Liver (tissue), 8 donors: ENCODE measurements at regions not wholly inside any gene's neighbourhood (a gene's known extent, or its start where the extent isn't known, plus 50 kb on each side); places are given as distances from the start of the nearest gene placed in this dataset.

Experiments used
- DNase-seq: peaks from one replicate; pipeline ENCODE4 v3.0.0-alpha.2; 2017; ENCODE audit warnings: low spot score
- H3K27ac ChIP-seq, 2 donors: one replicate each; pipeline ENCODE4 v1.7.0; 2013; ENCODE audit warnings: inconsistent platforms in 2 of 2, low read length in 2 of 2, control low read depth in 1 of 2, low read depth in 1 of 2, mild to moderate bottlenecking in 1 of 2
- H3K27me3 ChIP-seq, 4 donors: one replicate each; pipeline versions ENCODE4 v1.6.1 to v1.7.0; 2013; ENCODE audit warnings: low read length in 3 of 4, inconsistent platforms in 1 of 4, mild to moderate bottlenecking in 1 of 4, moderate library complexity in 1 of 4; ENCODE audit not compliant: control insufficient read depth in 4 of 4, insufficient read depth in 4 of 4
- H3K36me3 ChIP-seq, 4 donors: one replicate each; pipeline versions ENCODE4 v1.6.1 to v1.7.0; 2013; ENCODE audit warnings: low read length in 3 of 4, mild to moderate bottlenecking in 3 of 4, low read depth in 1 of 4, moderate library complexity in 1 of 4; ENCODE audit not compliant: control insufficient read depth in 4 of 4, insufficient read depth in 3 of 4
- H3K4me1 ChIP-seq, 4 donors: one replicate each; pipeline versions ENCODE4 v1.6.1 to v1.7.0; 2013; ENCODE audit warnings: low read length in 3 of 4, mild to moderate bottlenecking in 3 of 4, moderate library complexity in 1 of 4; ENCODE audit not compliant: control insufficient read depth in 4 of 4, insufficient read depth in 4 of 4
- H3K4me3 ChIP-seq, 3 donors: one replicate each; pipeline versions ENCODE4 v1.6.1 to v1.7.0; 2013; ENCODE audit warnings: low read length in 3 of 3, control low read depth in 1 of 3, low read depth in 1 of 3, mild to moderate bottlenecking in 1 of 3
- H3K9ac ChIP-seq, 2 donors: one replicate each; pipeline ENCODE4 v1.7.0; 2013; ENCODE audit warnings: low read length in 2 of 2, mild to moderate bottlenecking in 2 of 2, moderate library complexity in 2 of 2, control low read depth in 1 of 2, low read depth in 1 of 2
- H3K9me3 ChIP-seq, 4 donors: one replicate each; pipeline versions ENCODE4 v1.6.1 to v1.7.0; 2013; ENCODE audit warnings: low read length in 3 of 4; ENCODE audit not compliant: control insufficient read depth in 4 of 4
- EGR1 ChIP-seq, 2 donors: IDR thresholded peaks; 2 replicates each; pipeline ENCODE4 v1.6.1; 2016 to 2018; ENCODE audit warnings: antibody characterized with exemption in 2 of 2, low read depth in 2 of 2
- FOXA1 ChIP-seq: IDR thresholded peaks from 2 replicates; pipeline ENCODE4 v1.6.1; 2016; ENCODE audit warnings: antibody characterized with exemption
- FOXA2 ChIP-seq: IDR thresholded peaks from 2 replicates; pipeline ENCODE4 v1.6.1; 2016; ENCODE audit warnings: antibody characterized with exemption
- HNF4A ChIP-seq, 2 donors: conservative IDR thresholded peaks; 2 replicates each; pipeline ENCODE4 v1.6.1; 2016; ENCODE audit warnings: antibody characterized with exemption in 2 of 2, mild to moderate bottlenecking in 2 of 2
- NR2F2 ChIP-seq: IDR thresholded peaks from 2 replicates; pipeline ENCODE4 v1.6.1; 2016; ENCODE audit warnings: antibody characterized with exemption
- RAD21 ChIP-seq, 2 donors: IDR thresholded peaks; 2 replicates each; pipeline ENCODE4 v1.6.1; 2016; ENCODE audit warnings: antibody characterized with exemption in 2 of 2, mild to moderate bottlenecking in 2 of 2
- RXRA ChIP-seq, 2 donors: IDR thresholded peaks; 2 replicates each; pipeline ENCODE4 v1.6.1; 2017 to 2018; ENCODE audit warnings: antibody characterized with exemption in 2 of 2, mild to moderate bottlenecking in 1 of 2
- SP1 ChIP-seq: IDR thresholded peaks from 2 replicates; pipeline ENCODE4 v1.6.1; 2018; ENCODE audit warnings: antibody characterized with exemption, mild to moderate bottlenecking
- TAF1 ChIP-seq: conservative IDR thresholded peaks from 2 replicates; pipeline ENCODE4 v1.6.1; 2016; ENCODE audit warnings: antibody characterized with exemption, mild to moderate bottlenecking
- YY1 ChIP-seq: IDR thresholded peaks from 2 replicates; pipeline ENCODE4 v1.6.1; 2016; ENCODE audit warnings: antibody characterized with exemption, mild to moderate bottlenecking
- WGBS: extraction: QIAGEN DNeasy Blood & Tissue Kit; methylation state at CpG from one replicate; pipeline ENCODE4 v1.1.7; 2013; 5-methylcytosine and 5-hydroxymethylcytosine counted together
- TF ChIP-seq, protein P1 (sequence below): fragments of 150-350 bp; IDR thresholded peaks from 2 replicates; pipeline ENCODE4 v1.5.1; 2017; ENCODE audit warnings: improper control_type of control experiment, low read depth, low read length; ENCODE audit not compliant: missing input control
- TF ChIP-seq, protein P2 (sequence below): IDR thresholded peaks from 2 replicates; pipeline ENCODE4 v1.6.1; 2016; ENCODE audit warnings: antibody characterized with exemption
- TF ChIP-seq, protein P3 (sequence below): IDR thresholded peaks from 2 replicates; pipeline ENCODE4 v1.6.1; 2016; ENCODE audit warnings: antibody characterized with exemption, mild to moderate bottlenecking
- TF ChIP-seq, protein P4 (sequence below): IDR thresholded peaks from 2 replicates; pipeline ENCODE4 v1.6.1; 2016; ENCODE audit warnings: antibody characterized with exemption
- TF ChIP-seq, protein P5 (sequence below): IDR thresholded peaks from 2 replicates; pipeline ENCODE4 v1.6.1; 2016; ENCODE audit warnings: antibody characterized with exemption
- donor health status: healthy.
- donor health status: healthy.
- donor health status: healthy.
- donor health status: healthy.
- donor health status: healthy.

DNA sequence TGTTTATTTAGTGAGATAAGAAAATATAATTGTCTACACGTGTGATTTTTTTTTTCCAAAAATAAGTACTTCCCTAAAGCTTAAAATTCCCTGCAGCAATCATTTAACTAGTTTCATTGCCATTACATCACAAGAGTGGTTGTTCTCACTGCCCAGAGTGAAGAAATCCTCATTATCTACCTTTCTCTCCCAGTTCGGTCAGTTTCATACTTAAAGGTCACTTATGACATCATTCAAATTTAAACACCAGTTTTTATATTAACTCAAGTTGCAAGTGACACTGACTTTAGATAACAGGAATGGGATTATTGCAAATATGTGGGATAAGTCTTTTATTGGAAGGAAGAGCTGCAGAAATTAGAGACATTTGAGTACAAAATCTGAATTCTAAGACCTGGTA, 1699.8 kb upstream of the IGFBP7 start (continued):
- TF ChIP-seq HNF4A (conservative IDR thresholded peaks at IDR 0.05): no peak
- TF ChIP-seq, protein P1, sequence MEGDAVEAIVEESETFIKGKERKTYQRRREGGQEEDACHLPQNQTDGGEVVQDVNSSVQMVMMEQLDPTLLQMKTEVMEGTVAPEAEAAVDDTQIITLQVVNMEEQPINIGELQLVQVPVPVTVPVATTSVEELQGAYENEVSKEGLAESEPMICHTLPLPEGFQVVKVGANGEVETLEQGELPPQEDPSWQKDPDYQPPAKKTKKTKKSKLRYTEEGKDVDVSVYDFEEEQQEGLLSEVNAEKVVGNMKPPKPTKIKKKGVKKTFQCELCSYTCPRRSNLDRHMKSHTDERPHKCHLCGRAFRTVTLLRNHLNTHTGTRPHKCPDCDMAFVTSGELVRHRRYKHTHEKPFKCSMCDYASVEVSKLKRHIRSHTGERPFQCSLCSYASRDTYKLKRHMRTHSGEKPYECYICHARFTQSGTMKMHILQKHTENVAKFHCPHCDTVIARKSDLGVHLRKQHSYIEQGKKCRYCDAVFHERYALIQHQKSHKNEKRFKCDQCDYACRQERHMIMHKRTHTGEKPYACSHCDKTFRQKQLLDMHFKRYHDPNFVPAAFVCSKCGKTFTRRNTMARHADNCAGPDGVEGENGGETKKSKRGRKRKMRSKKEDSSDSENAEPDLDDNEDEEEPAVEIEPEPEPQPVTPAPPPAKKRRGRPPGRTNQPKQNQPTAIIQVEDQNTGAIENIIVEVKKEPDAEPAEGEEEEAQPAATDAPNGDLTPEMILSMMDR: no peak
- TF ChIP-seq, protein P2, sequence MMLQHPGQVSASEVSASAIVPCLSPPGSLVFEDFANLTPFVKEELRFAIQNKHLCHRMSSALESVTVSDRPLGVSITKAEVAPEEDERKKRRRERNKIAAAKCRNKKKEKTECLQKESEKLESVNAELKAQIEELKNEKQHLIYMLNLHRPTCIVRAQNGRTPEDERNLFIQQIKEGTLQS: no peak
- no peak for TF ChIP-seq TAF1
- no peak for TF ChIP-seq YY1
- TF ChIP-seq RAD21 (IDR thresholded peaks at IDR 0.05): no peak
- TF ChIP-seq RXRA (IDR thresholded peaks at IDR 0.05): no peak
- TF ChIP-seq NR2F2: no peak
- no peak for TF ChIP-seq FOXA2

DNA sequence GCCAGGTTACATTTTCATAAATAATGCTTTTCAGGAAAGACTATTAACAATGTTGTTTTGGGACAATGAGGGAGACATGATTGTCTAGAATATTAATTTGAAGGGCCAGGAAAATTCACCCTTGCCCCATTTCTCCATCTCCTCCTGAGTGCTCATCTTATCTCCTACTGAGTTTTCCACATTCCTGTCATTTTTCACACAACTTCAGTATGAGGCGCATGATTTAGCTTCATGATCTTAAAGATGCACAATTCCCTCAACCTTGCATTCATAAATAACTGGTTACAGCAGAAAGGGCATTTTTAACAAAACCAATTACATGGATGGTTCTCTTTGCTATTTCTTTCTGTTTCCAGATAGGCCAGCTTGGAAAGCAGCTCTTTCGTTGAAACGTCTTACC, 1699.2 kb upstream of the IGFBP7 start:
- H3K27ac ChIP-seq: no peak overlapping the region
- H3K27me3 ChIP-seq: peaks cover 0 to 3% (median 0%) of the 10 kb centered on the region in 4 donors
- H3K36me3 ChIP-seq: no peaks in the 10 kb centered on the region
- DNase-seq: no peak
- whole genome bisulfite sequencing: 68% methylated on average over 3 of the region's 3 CpGs
- TF ChIP-seq RXRA (IDR thresholded peaks at IDR 0.05): no peak
- TF ChIP-seq FOXA1: no peak
- no peak for TF ChIP-seq NR2F2
- TF ChIP-seq, protein P3, sequence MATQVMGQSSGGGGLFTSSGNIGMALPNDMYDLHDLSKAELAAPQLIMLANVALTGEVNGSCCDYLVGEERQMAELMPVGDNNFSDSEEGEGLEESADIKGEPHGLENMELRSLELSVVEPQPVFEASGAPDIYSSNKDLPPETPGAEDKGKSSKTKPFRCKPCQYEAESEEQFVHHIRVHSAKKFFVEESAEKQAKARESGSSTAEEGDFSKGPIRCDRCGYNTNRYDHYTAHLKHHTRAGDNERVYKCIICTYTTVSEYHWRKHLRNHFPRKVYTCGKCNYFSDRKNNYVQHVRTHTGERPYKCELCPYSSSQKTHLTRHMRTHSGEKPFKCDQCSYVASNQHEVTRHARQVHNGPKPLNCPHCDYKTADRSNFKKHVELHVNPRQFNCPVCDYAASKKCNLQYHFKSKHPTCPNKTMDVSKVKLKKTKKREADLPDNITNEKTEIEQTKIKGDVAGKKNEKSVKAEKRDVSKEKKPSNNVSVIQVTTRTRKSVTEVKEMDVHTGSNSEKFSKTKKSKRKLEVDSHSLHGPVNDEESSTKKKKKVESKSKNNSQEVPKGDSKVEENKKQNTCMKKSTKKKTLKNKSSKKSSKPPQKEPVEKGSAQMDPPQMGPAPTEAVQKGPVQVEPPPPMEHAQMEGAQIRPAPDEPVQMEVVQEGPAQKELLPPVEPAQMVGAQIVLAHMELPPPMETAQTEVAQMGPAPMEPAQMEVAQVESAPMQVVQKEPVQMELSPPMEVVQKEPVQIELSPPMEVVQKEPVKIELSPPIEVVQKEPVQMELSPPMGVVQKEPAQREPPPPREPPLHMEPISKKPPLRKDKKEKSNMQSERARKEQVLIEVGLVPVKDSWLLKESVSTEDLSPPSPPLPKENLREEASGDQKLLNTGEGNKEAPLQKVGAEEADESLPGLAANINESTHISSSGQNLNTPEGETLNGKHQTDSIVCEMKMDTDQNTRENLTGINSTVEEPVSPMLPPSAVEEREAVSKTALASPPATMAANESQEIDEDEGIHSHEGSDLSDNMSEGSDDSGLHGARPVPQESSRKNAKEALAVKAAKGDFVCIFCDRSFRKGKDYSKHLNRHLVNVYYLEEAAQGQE: no peak
- TF ChIP-seq, protein P4, sequence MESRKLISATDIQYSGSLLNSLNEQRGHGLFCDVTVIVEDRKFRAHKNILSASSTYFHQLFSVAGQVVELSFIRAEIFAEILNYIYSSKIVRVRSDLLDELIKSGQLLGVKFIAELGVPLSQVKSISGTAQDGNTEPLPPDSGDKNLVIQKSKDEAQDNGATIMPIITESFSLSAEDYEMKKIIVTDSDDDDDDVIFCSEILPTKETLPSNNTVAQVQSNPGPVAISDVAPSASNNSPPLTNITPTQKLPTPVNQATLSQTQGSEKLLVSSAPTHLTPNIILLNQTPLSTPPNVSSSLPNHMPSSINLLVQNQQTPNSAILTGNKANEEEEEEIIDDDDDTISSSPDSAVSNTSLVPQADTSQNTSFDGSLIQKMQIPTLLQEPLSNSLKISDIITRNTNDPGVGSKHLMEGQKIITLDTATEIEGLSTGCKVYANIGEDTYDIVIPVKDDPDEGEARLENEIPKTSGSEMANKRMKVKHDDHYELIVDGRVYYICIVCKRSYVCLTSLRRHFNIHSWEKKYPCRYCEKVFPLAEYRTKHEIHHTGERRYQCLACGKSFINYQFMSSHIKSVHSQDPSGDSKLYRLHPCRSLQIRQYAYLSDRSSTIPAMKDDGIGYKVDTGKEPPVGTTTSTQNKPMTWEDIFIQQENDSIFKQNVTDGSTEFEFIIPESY: no peak
- TF ChIP-seq FOXA2: no peak
- no peak for TF ChIP-seq EGR1 (IDR thresholded peaks at IDR 0.05; ENCODE audit: low read depth in 2 of 2)
- no peaks in the 10 kb centered on the region for H3K4me1 ChIP-seq
- H3K9me3 ChIP-seq: no peaks in the 10 kb centered on the region
- H3K9ac ChIP-seq: no peak overlapping the region
- H3K4me3 ChIP-seq: no peak overlapping the region

GRCh38 chr4:58808817-58809216, 1698.6 kb upstream of the IGFBP7 start:
- no peak for DNase-seq
- 79% methylated on average over 2 of the region's 2 CpGs for WGBS
- TF ChIP-seq RXRA (IDR thresholded peaks at IDR 0.05) (no peak), SP1 (no peak), FOXA1 (no peak), FOXA2 (no peak), TAF1 (no peak), YY1 (no peak), EGR1 (IDR thresholded peaks at IDR 0.05; ENCODE audit: low read depth in 2 of 2) (no peak), NR2F2 (no peak)
- TF ChIP-seq, protein P2: no peak
- TF ChIP-seq, protein P1: no peak
- TF ChIP-seq, protein P5, sequence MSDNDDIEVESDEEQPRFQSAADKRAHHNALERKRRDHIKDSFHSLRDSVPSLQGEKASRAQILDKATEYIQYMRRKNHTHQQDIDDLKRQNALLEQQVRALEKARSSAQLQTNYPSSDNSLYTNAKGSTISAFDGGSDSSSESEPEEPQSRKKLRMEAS: no peak
- TF ChIP-seq, protein P3: no peak

More at GRCh38 chr4:58808817-58809216, 1698.6 kb upstream of the IGFBP7 start:
- H3K27ac ChIP-seq: no peak overlapping the region
- no peak overlapping the region for H3K4me3 ChIP-seq
- H3K9me3 ChIP-seq: no peaks in the 10 kb centered on the region
- no peaks in the 10 kb centered on the region for H3K36me3 ChIP-seq
- H3K4me1 ChIP-seq: no peaks in the 10 kb centered on the region
- peaks cover 0 to 3% (median 0%) of the 10 kb centered on the region in 4 donors for H3K27me3 ChIP-seq
- no peak overlapping the region for H3K9ac ChIP-seq
